ENCODE measurements at regions not wholly inside any gene's neighbourhood (a gene's known extent, or its start where the extent isn't known, plus 50 kb on each side); places are given as distances from the start of the nearest gene placed in this dataset.

- no peak for DNase-seq (ENCODE audit: low spot score)
Measured at GRCh38 chr11:69378303-69379141, 84.6 kb downstream of the MYEOV start.

GRCh38 chr11:69380451-69380901 is 86.5 kb downstream of the MYEOV start:
- DNase-seq (ENCODE audit: low spot score): no peak

GRCh38 chr11:69380921-69381581 is 87.1 kb downstream of the MYEOV start:
- DNase-seq (ENCODE audit: low spot score): no peak

DNA sequence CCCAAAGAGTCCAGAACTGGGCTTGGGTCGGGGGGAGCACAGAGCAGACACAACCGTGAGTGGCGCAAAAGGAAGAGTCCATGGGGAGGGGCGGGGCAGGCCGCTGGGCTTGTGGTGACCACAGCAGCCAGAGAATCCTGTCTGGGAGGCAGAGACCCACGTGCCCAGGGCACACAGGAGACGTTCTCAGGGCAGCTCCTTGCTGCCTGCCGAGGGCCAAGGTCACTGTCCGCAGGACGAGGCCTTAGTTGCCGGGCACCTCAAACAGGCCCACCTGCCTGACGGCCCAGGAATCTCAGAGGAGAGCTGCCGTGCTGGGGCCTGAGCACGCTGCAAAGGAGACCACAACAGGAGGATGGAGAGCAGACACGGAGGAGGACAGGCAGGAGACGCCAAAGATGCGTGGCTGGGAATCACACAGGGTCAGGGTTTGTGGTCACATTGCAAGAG is 87.8 kb downstream of the MYEOV start:
- no peak for DNase-seq (ENCODE audit: low spot score)

- DNase-seq (ENCODE audit: low spot score): peak; percentile 63
Measured at GRCh38 chr11:69382131-69383128, 88.5 kb downstream of the MYEOV start.

GRCh38 chr11:69383372-69384250 is 89.7 kb downstream of the MYEOV start:
- no peak for DNase-seq (ENCODE audit: low spot score)

GRCh38 chr11:69384251-69385143 is 90.5 kb downstream of the MYEOV start:
- DNase-seq (ENCODE audit: low spot score): no peak

DNA sequence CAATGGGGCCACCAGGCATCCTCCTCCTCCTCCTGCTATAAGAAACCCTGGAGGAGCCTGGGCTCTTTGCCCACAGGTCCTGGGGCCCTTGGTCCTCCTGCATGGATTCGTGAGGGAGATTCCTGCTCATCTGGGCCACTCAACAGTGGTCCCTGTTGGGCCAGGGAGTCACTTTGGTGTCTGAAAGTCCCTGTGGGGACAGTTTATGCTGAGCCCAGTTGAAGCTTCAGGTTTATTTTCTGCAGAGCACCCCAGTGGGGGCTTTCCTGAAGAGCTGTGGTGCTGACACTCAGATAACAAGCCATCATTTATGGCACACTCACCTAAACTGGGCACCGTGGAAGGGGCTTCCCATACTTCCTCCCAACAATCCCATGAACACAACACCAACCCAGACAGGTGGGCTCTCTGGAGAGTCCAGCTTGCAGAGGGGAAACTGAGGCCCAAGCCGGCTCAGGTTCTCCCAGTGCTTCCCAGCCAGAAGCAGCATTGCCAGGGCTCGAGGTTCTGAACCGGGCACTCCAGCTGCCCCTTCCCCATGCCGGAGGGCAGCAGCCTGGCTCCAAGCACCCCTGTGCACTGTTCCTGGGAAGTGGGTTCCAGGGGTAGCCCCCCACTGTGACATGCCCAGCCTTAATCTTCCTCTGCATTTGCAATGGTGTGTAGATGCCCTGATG is 91.3 kb downstream of the MYEOV start:
- DNase-seq (ENCODE audit: low spot score): no peak

DNA sequence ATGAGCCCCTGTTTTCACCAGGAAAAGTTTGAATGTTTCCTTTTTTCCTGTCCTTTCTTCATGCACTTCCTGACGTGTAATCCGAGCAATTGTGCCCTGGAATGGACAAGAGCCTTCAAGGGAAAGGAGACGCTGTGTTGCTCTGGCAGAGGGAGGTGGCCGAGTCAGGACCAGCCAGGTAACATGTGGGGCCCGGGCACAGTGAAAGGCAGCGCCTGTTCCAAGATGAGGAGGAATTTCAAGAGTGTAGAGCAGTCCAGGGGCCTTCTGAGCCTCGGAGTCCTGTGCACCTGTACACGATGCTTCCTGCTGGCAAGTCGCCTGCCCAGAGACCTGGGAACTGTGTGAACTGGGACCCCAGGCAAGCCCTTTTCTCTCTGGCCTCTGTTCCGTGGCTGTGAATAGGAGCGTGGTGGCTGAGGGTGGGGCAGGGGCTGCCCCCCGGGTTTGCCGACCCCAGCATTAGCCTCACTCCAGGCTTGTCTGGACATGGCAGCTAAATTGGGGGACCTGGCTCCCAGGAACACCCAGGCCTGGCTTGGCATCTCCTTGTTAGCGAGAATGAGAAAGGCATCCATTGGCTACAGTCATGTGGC is 92.0 kb downstream of the MYEOV start:
- DNase-seq (ENCODE audit: low spot score): no peak

GRCh38 chr11:69386594-69387408 is 92.8 kb downstream of the MYEOV start:
- no peak for DNase-seq (ENCODE audit: low spot score)

- no peak for DNase-seq (ENCODE audit: low spot score)
Measured at GRCh38 chr11:69387409-69387885, 93.5 kb downstream of the MYEOV start.

- DNase-seq (ENCODE audit: low spot score): no peak
Measured at GRCh38 chr11:69388210-69388609, 93.3 kb upstream of the LINC01488 start.

GRCh38 chr11:69388661-69389060 is 92.8 kb upstream of the LINC01488 start:
- DNase-seq (ENCODE audit: low spot score): no peak

DNA sequence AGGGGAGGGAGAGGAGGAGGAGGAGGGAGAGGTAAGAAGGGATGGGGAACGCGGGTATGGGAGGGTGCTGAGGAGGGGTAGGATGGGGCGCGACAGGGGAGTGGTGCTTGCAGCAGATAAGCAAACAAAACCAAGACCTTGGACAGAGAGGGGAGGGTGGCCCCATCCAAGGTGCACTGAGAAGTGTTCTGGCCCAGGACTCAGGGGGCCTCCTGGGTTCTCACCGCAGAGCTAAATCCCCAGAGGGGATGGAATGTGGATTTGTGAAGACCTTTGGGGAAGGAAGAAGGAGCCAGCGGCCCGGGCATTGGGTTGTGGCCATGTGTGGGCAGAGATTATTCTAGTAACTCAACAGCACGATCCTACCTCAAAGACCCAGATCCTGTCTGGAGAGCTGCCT is 90.9 kb upstream of the LINC01488 start:
- DNase-seq (ENCODE audit: low spot score): no peak

GRCh38 chr11:69391192-69392103 is 90.0 kb upstream of the LINC01488 start:
- no peak for DNase-seq (ENCODE audit: low spot score)

DNA sequence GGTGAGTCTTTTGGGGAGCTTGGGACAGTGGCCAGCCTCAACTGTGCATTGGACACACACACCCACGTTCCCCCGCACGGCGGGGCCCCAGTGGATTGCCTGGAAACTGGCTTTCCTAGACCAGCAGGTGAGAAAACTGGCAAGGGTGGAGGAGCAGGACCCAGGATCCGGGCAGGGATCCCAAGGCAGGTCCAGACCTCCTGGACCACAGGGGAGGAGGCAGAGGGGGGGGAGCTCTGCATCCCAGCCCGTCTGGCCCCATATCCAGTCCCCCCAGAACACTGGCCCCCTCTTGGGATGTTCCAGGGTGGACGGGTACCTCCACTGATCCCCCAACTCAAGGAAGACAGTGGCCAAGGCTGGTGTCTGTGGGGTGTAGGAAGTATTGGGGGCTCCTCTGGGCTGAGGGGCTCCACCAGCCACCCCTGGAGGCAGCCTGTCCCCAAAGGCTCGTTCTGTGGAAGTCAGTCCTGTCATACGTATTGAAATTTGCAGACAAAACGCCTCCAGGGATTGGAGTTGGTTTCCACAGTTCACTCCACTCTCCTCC is 89.3 kb upstream of the LINC01488 start:
- no peak for DNase-seq (ENCODE audit: low spot score)
